ENCODE measurements at regions not wholly inside any gene's neighbourhood (a gene's known extent, or its start where the extent isn't known, plus 50 kb on each side); places are given as distances from the start of the nearest gene placed in this dataset.
"Not testable (repeated sequence)": the region's sequence is repeated elsewhere in the genome, so short reads cannot be mapped to it uniquely, and the experiment has no call there.

DNA sequence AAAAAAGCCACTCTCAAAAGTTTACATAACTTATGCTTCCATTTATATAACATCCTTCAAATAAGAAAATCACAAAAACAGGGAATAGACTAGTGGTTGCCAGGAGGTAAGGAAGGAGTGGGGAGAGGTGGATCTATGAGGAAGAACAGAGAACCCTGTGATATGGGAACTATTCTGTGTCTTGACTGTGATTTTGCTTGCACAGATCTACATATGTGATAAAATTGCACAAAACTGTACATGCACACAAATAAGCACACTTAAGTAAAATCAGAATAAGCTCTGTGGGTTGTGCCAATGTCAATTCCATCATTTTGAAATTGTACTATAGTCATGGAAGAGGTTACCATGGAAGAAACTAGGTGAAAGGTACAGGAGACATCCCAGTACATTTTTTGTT, 121.6 kb upstream of the SGCG start:
- no peak for DNase-seq

GRCh38 chr13:23060959-23061358, 119.8 kb upstream of the SGCG start:
- DNase-seq: no peak

DNA sequence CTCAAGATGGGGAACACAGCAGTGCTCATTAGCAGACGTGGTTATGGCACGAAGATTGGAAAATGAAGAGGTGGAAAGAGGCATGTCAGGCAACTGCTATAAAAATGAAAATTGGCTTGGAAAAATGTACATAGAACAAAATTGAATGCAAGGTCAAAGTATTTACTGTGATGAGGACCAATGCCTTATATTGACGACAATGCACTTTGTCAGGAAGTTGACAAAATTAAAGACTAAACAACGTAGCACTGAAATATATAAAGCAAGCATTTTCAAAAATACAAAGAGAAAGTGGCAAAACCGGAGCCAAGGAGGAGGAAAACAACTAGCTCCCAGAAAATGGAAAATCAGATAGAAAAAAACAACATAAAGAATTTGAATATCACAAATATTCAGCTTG, 113.7 kb upstream of the SGCG start:
- DNase-seq: no peak

GRCh38 chr13:23069566-23069965, 111.2 kb upstream of the SGCG start:
- DNase-seq: no peak

DNA sequence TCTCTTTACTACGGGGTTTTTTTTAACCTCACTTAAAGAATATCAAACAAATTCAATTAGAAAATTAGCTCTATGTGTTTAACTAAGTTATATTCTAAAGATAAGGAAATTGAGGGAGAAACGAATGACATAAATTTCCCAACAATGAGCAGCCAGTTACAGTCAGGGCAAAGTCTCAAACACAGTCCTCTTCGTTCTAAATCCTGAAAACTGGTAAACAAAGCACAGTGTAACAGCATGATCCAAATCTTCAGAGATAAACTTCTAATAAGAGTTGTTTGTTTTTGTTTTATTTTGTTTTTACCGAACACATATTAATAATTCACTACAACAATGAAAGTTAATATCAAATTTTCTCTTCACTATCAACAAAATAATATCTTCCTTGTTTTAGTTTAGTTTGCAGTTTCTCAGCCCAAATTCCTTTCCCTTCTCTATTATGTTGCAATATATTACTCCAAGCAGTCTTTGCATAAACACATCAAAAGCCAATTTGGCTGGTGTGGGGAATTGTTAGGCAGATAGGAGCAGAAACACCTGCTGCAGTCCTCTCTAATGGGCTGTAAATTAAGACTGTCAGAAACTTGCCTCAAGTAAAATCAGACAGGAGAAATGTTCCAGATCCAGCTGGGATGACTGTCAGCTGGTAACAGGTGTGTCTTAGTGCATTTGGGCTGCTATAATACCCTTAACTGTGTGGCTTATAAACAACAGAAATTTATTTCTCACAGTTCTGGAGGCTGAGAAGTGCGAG, 106.5 kb upstream of the SGCG start:
- DNase-seq: no peak

DNA sequence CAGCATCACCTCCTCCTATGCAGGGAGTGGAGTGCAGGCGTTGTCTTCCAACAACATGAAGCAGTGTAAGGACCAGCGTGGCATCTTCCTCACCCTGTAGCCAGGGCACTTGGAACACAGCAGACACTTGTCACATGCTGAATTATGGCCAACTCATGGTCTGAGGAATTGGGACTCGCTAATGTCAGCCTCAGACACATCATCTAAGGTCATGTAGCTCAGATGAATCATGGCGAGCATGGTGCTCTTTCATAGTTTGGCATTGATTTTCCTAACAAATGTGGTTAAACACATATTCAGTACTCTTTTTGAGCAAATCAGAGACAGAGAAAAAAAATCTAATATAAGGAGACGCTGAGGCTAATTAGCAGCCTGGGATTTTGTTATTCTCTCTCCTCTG, 99.6 kb upstream of the SGCG start:
- DNase-seq: no peak

GRCh38 chr13:23081901-23082300, 98.9 kb upstream of the SGCG start:
- no peak for DNase-seq

- DNase-seq: peak; percentile 6
Observed at GRCh38 chr13:23086968-23087623, 93.7 kb upstream of the SGCG start.

GRCh38 chr13:23087880-23088279, 92.9 kb upstream of the SGCG start:
- DNase-seq: no peak

GRCh38 chr13:23098161-23098907, 82.4 kb upstream of the SGCG start:
- no peak for DNase-seq

GRCh38 chr13:23105051-23105450, 75.7 kb upstream of the SGCG start:
- no peak for DNase-seq

DNA sequence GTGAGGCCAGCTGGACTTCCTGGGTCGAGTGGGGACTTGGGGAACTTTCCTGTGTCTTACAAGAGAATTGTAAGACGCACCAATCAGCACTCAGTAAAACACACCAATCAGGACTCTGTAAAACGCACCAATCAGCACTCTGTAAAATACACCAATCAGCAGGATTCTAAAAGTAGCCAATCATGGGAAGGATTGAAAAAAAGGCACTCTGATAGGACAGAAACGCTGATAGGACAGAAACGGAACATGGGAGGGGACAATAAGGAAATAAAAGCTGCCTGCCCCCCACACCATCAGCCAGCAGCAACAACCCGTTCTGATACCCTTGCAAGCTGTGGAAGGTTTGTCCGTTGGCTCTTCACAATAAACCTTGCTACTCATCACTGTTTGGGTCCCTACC, 73.1 kb upstream of the SGCG start:
- DNase-seq: no peak

DNA sequence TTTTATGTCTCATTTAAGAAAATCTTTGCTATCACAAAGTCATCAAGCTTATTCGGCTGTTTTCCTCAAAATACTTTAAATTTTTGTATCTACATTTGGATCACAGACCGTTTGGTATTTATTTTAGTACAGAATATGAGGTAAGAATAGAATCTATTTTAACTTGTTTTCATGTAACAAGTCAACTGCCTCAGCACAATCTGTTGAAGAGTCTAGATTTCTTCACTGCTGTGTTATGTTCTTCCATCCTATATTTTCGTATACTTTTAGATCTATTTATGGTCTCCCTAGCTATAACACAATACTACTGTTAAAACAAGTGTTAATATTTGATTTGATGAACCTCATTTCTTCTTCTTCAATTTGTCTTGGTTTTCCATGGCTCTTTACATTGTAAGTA, 61.6 kb upstream of the SGCG start:
- DNase-seq: no peak

GRCh38 chr13:23127540-23127939, 53.2 kb upstream of the SGCG start:
- not testable (repeated sequence) for DNase-seq

DNA sequence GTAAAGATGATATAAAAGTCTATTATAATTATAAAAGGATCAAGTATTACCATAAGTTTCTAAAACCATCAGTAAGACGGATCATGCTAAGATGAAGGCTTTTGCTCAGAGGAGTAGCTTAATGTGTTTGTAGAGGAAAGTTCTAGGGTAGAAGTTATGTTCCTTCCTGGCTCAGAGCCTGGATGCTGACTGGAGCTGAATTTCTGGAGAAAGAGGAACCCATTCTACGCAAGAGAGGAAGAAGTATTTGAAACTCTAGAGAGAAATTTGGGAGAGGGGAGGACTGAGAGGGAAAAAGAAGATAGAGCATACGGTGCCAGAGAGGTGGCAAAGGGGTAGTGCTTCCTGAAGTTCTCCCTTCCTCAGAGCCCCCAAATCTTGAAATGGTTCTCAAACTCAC, 51.4 kb upstream of the SGCG start:
- DNase-seq: no peak

Measured in eye (tissue), 1 donor.